Transverse colon (tissue), 3 donors: ENCODE measurements at regions not wholly inside any gene's neighbourhood (a gene's known extent, or its start where the extent isn't known, plus 50 kb on each side); places are given as distances from the start of the nearest gene placed in this dataset.

Experiments used
- POLR2A ChIP-seq: fragments of 450-650 bp; IDR thresholded peaks from one replicate; pipeline ENCODE4 v1.6.1; 2016; ENCODE audit warnings: antibody characterized with exemption, mild to moderate bottlenecking, moderate library complexity
- POLR2AphosphoS5 ChIP-seq, 3 donors: sonication (generic); formaldehyde crosslinking; IDR thresholded peaks; one replicate each; pipeline ENCODE4 v1.6.1; 2016; ENCODE audit warnings: antibody characterized with exemption in 3 of 3

DNA sequence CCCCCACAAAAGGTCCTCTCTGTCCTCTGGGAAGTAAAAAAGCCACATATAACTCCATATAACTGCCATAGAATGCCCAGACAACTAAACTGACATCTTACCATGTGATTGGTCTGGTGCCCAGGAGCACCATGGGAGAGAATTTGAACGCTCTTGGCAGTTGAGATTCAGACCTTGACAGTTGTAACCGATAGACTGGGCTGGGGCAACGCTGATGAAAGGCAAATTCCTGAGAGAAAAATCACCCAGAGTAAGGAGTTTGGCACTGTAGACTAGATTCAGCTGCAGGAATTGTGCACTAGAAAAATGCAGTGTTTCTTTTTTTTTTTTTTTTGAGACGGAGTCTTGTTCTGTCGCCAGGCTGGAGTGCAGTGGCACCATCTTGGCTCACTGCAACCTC, 240.5 kb downstream of the SOX2 start:
- TF ChIP-seq POLR2AphosphoS5 (IDR thresholded peaks at IDR 0.05) (no peak), POLR2A (no peak)
